HG03442 (cell line): ENCODE measurements at regions not wholly inside any gene's neighbourhood (a gene's known extent, or its start where the extent isn't known, plus 50 kb on each side); places are given as distances from the start of the nearest gene placed in this dataset.
"Not testable (repeated sequence)": the region's sequence is repeated elsewhere in the genome, so short reads cannot be mapped to it uniquely, and the experiment has no call there.

Source experiments
- ATAC-seq: cut with Tn5 transposase; IDR thresholded peaks from one replicate; pipeline ENCODE4 v1.9.1; 2021; ENCODE audit warnings: mild to moderate bottlenecking, moderate library complexity; ENCODE audit not compliant: unreplicated experiment

DNA sequence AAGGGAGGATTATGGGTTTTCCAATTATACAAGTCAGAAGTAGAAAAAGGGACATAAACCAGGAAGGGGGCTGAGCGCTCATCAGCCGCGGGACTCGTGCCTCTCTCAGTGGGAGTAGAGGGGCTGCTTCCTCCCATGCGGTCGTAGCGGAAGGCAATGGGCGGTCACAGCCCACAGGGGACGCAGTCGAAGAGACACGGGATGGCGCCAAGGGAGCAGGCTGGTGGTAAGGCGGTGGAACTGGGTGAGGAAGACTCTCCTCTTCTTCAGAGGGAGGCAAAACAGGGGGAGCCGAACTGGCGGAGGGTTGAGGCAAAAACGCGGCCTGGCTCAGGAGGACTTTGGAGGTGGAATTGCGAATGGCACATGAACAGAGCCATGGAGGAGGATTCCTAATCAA is 677.7 kb downstream of the TMEM121 start:
- no peak for ATAC-seq

DNA sequence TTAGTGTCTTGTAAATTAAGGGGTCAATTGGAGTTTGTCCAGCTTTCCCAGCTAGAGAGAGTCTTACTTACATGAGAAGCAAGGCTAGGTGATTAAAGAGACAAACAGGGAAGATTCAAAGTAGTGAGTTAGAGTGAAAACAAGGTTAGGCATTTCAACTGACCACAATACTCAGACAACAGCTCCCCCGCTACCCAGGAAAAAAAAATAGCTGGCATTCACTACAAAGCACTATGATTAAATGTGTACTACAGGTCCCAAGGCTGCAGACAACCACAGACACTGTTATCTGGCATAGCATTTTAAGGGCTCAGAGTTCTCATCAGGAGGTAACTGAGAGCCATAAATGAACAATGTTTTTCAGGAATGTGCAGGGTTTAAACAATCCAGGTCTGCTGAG is 680.9 kb downstream of the TMEM121 start:
- ATAC-seq, result no peak

DNA sequence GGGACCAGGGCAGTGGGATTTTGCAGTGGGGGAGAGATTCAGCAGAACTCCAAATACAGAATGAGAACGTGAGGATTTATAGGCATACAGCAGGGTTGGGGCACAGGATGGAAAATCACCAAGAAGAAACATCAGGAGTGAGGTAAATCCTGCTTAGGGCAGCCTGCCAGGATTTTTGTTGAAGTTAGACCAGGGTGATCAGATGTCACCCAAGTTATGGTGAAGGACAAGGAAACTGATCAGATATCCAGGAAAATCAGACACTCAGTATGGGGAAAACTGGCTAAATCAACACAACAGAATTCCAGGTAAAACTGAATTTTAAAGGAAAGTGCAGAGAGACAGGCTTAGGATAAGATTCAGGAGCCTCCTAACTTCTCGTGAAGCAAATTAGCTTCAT is 682.4 kb downstream of the TMEM121 start:
- no peak for ATAC-seq

DNA sequence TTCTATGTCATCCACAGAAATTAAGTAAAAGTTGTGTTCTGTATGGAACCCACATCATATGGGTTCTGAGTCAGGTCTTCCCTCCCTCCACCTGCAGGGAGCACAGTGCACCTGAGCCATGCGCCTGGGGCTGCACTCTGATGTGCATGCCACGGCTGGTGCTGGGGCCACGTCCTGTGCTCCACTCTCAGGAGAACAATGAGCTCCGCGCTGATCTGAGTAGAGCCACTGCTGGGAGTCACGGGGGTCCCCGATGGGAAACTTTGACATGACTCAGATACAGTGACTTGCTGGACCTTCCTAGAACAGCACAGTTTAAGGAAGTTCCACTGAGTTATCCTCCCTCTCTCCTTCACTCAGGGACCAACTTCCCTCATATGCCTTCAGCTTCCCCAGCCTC is 683.4 kb downstream of the TMEM121 start:
- ATAC-seq, result no peak

DNA sequence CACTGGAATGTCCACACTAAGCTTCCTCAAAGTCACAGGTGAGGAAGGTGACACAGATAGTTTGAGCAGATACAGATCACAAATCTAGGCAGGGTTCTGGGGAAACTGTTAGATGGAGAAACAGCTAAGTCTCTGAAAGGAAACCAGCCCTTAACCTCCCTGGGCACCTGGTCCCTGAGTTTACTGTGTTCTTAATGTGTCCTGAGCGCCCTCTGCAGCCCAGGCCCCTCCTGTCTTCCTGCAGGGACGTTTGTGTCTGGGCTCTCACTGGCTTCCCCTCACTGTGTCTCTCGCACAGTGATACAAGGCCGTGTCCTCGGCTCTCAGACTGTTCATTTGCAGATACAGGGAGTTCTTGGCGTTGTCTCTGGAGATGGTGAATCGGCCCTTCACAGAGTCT is 684.3 kb downstream of the TMEM121 start:
- ATAC-seq, result no peak

DNA sequence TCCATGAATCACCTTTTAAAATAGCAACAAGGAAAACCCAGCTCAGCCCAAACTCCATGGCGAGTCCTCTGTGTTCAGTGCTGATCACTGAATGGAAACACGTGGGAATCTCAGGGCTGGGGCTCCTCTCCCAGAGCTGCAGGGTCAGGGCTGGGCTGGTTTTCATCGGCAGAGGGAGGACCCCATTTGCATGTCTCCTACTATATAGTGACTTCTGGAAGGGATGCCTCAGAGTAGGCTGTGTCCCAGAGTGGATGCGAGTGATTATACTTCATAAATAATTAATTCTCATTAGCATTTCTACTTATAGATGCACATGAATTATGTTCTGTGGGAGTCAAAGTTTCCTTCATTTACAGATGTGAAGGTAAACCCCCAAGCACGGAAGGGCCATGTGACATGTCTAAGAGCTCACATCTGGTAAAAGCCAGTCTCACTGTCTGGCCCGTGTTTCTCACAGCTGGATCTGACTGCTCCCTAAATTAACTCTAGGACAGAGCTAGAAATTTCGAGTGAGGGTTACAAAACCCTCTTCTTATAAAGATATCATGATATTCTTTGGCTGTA is 685.0 kb downstream of the TMEM121 start:
- ATAC-seq, result no peak

DNA sequence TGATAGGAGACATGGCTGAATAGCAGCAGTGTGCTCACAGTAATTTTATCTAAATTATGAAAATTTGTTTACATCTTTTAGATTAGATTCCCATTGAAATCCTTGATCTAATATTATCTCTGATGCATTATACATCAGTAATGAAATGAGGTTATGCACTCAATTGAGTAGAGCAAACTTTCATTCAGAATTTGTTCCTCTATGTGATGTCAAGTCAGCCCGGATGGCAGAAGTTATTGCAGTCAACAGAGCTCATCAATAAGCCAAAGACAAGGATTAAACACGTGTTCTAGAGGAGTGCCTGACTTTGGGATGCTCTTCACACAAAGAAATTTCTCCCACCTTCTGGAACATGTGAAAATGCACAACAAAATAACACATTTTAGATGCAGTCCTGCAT is 688.8 kb downstream of the TMEM121 start:
- ATAC-seq, result no peak

DNA sequence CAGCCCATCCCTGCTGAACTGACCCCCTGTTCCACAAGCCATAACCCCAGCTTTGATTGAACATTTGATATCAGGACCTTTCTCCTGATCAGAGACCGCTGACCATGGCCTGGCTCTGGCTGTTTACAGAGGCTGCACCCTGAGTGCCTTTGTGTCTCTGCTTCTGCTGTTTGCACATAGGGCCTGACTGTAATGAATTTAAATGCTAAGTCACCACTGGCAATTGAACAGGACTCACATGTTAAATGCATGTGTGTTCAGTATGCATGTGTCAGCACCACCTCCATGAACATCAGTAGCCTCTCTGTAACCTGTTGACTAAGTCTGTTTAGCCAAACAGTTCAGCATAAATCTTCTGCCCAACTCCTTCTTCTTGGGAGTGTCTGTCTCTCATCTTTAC is 690.3 kb downstream of the TMEM121 start:
- ATAC-seq, result no peak

DNA sequence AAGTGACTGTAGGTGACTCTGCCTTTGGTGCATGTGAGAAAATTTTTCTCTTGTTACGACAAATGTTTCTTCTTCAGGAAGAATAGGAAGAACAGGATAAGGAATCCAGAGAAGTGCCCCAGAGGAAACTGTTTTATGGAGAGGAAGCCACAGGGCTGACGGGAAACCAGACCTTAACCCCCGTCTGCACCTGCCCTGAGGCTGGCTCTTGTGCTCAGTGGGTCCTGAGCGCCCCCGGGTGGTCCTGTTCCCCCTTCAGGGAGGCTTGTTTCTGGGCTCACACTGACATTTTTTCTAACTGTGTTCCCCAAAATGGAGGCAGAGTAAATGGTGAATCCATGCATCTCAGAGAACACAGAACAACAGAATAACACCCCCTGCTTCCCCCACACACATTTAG is 691.8 kb downstream of the TMEM121 start:
- no peak for ATAC-seq

DNA sequence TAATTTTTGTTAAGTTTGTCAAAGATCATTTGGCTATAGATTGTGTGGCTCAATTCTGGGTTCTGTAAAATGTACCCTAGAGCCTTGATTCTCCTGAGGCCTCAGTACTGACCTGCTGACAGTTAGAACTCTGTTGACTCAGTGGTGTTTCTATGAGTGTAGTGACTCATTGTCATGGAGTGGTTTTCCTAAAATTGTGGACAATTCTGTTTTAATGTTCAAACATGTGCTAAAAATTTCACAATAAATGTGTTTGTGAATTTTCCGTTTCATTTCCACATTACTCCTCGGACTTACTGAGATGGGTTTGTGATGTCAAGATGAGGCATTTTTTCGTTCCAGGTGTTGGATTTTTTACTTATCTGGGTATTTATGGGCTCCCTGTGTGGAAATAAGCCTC is 695.9 kb downstream of the TMEM121 start:
- no peak for ATAC-seq

DNA sequence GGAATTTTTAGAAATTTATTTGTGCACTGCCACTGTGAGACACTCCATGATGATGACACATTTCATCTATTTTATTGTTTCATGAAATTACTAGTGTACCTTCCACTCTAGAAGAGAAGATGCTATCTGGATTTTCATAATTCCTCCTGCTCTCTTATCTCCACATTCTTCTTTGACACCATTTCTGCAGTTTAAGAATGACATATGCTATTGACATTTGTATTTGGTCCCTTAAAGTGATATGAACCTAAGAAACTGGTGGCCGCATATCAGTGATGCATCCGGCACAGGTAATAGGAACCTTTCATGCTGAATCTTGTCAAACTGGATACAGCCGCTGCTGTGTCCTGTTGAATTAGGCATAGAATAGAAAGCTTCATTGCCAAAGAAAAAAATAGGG is 696.3 kb downstream of the TMEM121 start:
- no peak for ATAC-seq

DNA sequence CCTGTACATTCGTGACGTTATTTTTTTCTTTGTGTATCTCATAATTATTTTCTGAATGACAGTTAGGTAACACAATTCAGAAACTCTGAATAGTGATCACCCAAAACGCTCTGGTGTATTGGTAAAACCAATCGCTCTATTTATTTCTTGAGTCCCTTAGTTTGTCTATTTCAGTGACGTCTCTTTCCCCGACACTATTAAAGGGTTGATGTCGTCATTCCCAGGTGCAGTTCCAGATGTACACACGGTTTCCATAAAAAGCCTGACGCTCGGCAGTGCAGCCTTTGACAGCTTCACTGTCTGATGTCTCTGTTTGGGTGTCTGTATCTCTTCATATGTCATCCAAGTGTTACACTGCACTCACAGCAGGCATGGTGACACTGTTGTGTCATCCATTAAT is 701.4 kb downstream of the TMEM121 start:
- ATAC-seq, result no peak

DNA sequence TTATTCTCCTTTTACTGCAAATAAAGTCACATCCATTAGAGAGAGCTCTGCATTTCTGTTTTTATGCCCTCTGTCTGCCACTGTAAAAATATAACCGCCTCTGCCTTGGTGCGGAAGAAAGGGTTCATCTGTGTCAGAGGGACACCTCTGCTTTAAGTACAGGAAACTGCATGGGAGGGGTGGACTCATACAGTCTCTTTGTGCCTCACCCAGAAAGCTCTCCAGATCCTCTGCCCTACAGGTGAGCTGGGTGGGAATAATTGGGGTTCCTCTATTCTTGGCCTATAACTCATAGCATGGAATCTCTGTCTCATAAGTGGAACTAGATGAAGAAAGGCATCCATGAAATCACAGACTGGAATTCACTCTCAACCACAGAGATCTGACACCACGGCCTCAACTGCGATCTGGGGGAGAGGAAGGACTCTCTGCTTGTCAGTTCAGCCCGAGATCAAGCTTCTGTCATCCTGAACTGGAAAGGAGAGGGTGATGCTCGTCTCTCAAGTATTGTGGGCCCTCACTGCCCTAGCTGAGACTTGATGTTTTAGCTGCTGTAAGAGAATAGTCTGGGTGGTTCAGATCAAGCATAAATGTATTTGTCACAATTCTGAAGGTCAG is 702.3 kb downstream of the TMEM121 start:
- no peak for ATAC-seq

DNA sequence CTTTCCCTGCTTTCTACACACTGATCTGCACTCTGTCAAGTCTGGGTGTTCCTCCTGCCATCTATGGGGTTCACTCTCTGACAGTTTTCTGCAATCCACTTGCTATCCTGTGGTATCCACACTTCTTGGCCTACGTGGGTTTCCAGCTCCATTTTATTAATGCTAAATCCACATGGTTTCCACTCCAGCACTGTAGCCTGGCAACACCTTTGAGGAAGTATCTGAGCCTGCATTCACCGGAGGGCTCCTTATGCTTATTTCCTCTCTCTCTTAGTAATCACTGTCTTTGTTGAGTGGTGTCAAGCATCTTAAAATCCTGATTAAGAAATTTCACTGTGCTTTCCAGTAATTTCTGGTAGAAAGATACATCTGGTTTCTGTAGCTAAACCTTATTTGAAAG is 703.7 kb downstream of the TMEM121 start:
- no peak for ATAC-seq

DNA sequence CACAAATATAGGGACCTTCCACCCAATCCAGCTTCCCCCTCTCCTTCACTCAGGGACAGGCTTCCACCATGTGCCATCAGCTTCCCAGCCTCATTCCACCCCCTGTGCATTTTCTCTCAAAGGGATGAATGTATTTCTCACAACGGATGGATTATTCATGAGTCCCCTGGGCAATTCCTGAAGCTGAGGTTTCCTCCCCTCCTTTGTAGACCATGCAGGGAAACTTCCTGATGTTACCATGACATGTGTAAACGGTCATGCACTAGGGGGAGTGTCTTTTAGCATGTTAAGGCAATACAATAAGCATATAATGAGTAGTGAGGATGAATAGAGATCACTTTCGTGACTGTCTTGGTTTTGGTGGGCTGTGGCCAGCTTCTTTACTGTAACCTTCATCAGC is 706.8 kb downstream of the TMEM121 start:
- not testable (repeated sequence) for ATAC-seq

DNA sequence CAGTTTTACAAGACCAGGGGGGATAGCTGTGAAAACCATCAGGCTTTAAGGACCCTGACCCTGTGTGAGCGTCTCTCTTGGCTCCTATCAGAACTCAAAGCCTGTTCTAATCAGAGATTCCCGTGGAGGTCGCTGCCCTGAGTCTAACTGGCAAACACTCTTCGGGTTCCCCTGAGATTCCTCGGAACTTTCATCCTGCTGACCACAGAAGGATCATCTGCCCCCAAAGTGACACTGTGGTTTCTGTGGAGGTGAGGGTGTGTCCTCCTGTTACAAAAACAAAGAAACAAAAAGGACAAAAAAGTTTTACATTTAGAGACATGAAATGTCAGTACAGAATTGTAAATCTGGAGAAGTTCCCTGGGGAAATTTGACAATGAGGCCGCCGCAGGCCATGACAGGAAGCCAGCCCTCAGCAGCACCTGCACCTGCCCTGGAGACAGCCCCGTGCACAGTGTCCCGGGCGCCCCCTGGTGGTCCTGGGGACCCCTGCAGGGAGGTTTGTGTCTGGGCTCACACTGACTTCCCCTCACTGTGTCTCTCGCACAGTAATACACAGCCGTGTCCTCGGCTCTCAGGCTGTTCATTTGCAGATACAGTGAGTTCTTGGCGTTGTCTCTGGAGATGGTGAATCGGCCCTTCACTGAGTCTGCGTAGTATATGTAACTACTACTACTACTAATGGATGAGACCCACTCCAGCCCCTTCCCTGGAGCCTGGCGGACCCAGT is 708.3 kb downstream of the TMEM121 start:
- not testable (repeated sequence) for ATAC-seq

DNA sequence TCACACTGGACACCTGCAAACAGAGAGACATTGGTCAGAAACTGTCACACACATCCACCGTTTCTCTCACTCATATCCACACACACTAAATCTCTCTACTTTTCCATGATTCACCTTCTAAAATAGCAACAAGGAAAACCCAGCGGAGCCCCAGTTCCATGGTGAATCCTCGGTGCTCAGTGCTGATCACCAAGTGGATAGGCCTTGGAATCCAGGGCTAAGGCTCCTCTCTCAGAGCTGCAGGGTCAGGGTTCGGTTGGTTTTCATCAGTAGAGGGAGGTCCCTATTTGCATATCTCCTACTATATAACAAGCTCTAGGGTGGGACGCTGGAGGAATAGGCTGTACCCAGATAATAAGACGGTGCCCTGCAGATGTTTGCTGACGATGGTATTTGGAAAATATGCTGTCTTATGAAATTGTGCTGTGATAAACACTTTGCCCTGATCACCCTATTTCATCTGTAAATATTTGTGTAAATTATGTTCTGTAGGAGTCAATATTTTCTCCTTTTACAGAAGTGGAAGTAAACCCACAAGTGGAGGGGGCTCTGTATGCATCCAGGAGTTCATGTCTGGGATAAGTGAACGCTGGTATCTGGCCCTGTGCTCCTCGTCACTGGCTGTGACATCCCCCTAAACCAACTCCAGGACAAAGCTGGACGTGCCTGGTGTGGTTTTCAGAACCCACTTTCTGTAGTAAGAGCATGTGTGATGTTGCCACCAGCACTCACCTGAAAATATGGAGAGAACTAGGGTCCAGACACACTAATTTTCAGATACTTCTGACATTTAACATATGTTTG is 709.2 kb downstream of the TMEM121 start:
- no peak for ATAC-seq

DNA sequence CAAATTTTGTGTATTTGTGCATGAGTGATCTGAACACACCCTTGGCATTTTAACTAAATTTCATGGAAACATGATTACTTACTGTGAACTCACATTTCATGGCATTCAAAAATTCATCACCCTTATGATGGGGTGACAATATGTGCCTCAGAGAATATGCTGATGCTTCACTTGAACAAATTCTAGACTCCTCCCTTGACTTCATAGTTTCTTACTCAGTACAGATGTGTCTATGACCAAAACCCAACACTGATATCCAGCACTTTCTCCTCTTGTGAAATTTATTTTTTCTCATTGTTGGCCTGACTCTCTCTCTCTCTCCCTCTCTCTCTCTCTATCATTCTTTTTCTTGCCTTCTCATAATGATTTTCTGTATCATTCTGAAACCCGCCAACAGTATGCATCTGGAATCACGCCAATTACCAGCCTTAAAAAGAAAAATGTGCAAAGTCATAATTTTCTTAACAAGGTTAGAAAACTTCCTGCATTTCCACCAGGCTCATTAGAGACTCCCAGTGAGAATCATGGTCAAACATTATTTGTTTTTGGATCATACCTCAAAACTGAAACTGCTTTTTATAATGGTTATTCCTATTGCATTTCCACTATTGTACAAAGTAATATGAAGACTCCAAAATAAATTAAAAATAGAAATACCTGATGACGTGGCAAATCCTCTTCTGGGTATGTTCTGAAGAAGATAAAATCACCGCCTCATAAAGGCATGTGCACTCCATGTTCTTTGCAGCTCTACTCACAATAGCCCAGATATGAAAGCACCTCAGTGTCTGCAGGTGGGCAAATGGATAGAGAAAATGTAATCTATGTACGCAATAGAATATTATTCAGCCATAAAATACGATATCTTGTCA is 722.2 kb downstream of the TMEM121 start:
- no peak for ATAC-seq

DNA sequence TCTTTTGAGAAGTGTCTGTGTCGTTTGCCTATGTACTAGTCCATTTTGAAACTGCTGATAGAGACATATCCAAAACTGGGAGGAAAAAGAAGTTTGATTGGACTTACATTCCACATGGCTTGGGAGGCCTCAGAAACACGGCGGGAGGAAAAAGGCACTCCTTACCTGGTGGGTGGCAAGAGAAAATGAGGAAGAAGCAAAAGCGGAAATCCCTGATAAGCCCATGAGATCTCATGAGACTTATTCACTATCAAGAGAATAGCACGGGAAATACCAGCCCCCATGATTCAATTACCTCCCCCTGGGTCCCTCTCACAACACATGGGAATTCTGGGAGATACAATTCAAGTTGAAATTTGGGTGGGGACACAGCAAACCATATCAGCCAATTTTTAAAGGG is 727.6 kb downstream of the TMEM121 start:
- ATAC-seq, result not testable (repeated sequence)

DNA sequence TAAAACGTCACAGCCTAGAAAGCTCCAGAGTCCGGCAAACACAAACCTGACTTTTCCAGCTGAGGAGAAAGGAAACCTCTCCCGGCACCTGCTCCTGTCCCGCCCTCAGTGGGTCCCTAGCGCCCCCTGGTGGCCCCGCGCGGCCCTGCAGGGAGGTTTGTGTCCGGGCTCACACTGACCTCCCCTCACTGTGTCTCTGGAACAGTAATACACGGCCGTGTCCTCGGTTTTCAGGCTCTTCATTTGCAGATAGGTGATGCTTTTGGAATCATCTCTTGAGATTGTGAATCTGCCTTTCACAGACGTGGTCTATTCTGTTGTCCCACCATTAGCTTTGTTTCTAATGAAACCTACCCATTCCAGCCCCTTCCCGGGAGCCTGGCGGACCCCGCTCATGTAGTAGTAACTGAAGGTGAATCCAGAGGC is 731.2 kb downstream of the TMEM121 start:
- not testable (repeated sequence) for ATAC-seq
